OCI-LY7 (cell line): ENCODE measurements at regions not wholly inside any gene's neighbourhood (a gene's known extent, or its start where the extent isn't known, plus 50 kb on each side); places are given as distances from the start of the nearest gene placed in this dataset.

Experiments
- BruUV-seq: library from RNA; stranded (reverse); fragments of 400-500 nt; replicated peaks from 2 replicates; lab custom pipeline; 2021; lab: Mats Ljungman, UMichigan
- CTCF ChIA-PET: fragments of 300-600 bp; sonication (Branson Sonifier 250); formaldehyde crosslinking; loops from one replicate; lab custom pipeline; 2022; ENCODE audit warnings: antibody characterized with exemption; ENCODE audit not compliant: unreplicated experiment; lab: Charles Lee
- POLR2A ChIA-PET: fragments of 300-600 bp; sonication (Branson Sonifier 250); formaldehyde crosslinking; loops from one replicate; lab custom pipeline; 2022; ENCODE audit warnings: antibody characterized with exemption; lab: Charles Lee
- DNase-seq: peaks from one replicate; pipeline ENCODE4 v3.0.0-alpha.2; 2015; ENCODE audit warnings: low spot score
- H2AFZ ChIP-seq: fragments of 200-600 bp; sonication (generic), shearing (Covaris generic); 2 replicates; pipeline ENCODE4 v1.6.1; 2014; ENCODE audit warnings: mild to moderate bottlenecking, antibody characterized with exemption, low read length, moderate library complexity
- H3K27ac ChIP-seq: fragments of 200-600 bp; sonication (generic); 2 replicates; pipeline ENCODE4 v1.5.1; 2014; ENCODE audit warnings: mixed run types, low read depth, mild to moderate bottlenecking, moderate library complexity, low read length, inconsistent platforms; ENCODE audit not compliant: poor library complexity, severe bottlenecking
- H3K36me3 ChIP-seq: fragments of 200-600 bp; sonication (generic); 2 replicates; pipeline ENCODE4 v1.6.1; 2014; ENCODE audit warnings: mild to moderate bottlenecking, antibody characterized with exemption, low read length, moderate library complexity, mixed read lengths; ENCODE audit not compliant: insufficient read depth
- H3K4me1 ChIP-seq: fragments of 200-600 bp; sonication (generic); 2 replicates; pipeline ENCODE4 v1.5.1; 2014; ENCODE audit warnings: mild to moderate bottlenecking, low read length; ENCODE audit not compliant: insufficient read depth, poor library complexity, severe bottlenecking
- H3K4me2 ChIP-seq: fragments of 200-600 bp; sonication (generic); 2 replicates; pipeline ENCODE4 v1.6.1; 2014; ENCODE audit warnings: mild to moderate bottlenecking, low read length
- H3K4me3 ChIP-seq: fragments of 200-600 bp; sonication (generic); 2 replicates; pipeline ENCODE4 v1.5.1; 2014; ENCODE audit warnings: mild to moderate bottlenecking, low read depth, low read length; ENCODE audit not compliant: poor library complexity, severe bottlenecking
- H3K79me2 ChIP-seq: fragments of 200-600 bp; sonication (generic); 2 replicates; pipeline ENCODE4 v1.6.1; 2016; ENCODE audit warnings: low read depth, mild to moderate bottlenecking, low read length, moderate library complexity, mixed read lengths; ENCODE audit not compliant: insufficient read depth
- H3K9me2 ChIP-seq: fragments of 200-600 bp; sonication (generic); 2 replicates; pipeline ENCODE4 v1.6.1; 2016; ENCODE audit warnings: mild to moderate bottlenecking, low read length, mixed read lengths; ENCODE audit not compliant: insufficient read depth
- H3K9me3 ChIP-seq: fragments of 200-600 bp; sonication (generic); 2 replicates; pipeline ENCODE4 v1.6.1; 2014; ENCODE audit warnings: mild to moderate bottlenecking, mixed run types, low read length, mixed read lengths
- H4K20me1 ChIP-seq: fragments of 200-600 bp; sonication (generic); 2 replicates; pipeline ENCODE4 v1.6.1; 2014; ENCODE audit warnings: mild to moderate bottlenecking, antibody characterized with exemption, low read length, moderate library complexity, mixed read lengths; ENCODE audit not compliant: insufficient read depth
- EZH2phosphoT487 ChIP-seq: fragments of 200-600 bp; sonication (generic); IDR thresholded peaks from 2 replicates; pipeline ENCODE4 v1.6.1; 2018; ENCODE audit warnings: low read depth, borderline replicate concordance, mild to moderate bottlenecking, mixed run types, antibody characterized with exemption, low read length, moderate library complexity, mixed read lengths
- intact Hi-C: fragments of 100-400 bp; cut with micrococcal nuclease; formaldehyde crosslinking; loops from one replicate; pipeline ENCODE4 v1.10.0; 2022; ENCODE audit not compliant: unreplicated experiment
- TF ChIP-seq, protein P1 (sequence below): fragments of 200-600 bp; sonication (generic); conservative IDR thresholded peaks from 2 replicates; pipeline ENCODE4 v1.5.1; 2014; ENCODE audit warnings: mild to moderate bottlenecking, antibody characterized with exemption, low read length, moderate library complexity, mixed read lengths

GRCh38 chr9:32247168-32247567 lies 137.3 kb upstream of the ACO1 start:
- no peaks in the 10 kb centered on the region for H3K79me2 ChIP-seq
- CTCF ChIA-PET: no interaction called here
- H3K4me3 ChIP-seq: no peak overlapping the region
- POLR2A ChIA-PET: no interaction called here
- H3K27ac ChIP-seq: no peak overlapping the region
- no peaks in the 10 kb centered on the region for H3K9me3 ChIP-seq
- H3K36me3 ChIP-seq: no peaks in the 10 kb centered on the region
- intact Hi-C loops: no loop called here
- no TSS peak for BruUV-seq
- H3K9me2 ChIP-seq: no peaks in the 10 kb centered on the region
- no peaks in the 10 kb centered on the region for H3K4me1 ChIP-seq
- no peak overlapping the region for H2AFZ ChIP-seq
- DNase-seq: no peak
- no peaks in the 10 kb centered on the region for H4K20me1 ChIP-seq
- no peak overlapping the region for H3K4me2 ChIP-seq
- TF ChIP-seq EZH2phosphoT487: no peak
- TF ChIP-seq, protein P1, sequence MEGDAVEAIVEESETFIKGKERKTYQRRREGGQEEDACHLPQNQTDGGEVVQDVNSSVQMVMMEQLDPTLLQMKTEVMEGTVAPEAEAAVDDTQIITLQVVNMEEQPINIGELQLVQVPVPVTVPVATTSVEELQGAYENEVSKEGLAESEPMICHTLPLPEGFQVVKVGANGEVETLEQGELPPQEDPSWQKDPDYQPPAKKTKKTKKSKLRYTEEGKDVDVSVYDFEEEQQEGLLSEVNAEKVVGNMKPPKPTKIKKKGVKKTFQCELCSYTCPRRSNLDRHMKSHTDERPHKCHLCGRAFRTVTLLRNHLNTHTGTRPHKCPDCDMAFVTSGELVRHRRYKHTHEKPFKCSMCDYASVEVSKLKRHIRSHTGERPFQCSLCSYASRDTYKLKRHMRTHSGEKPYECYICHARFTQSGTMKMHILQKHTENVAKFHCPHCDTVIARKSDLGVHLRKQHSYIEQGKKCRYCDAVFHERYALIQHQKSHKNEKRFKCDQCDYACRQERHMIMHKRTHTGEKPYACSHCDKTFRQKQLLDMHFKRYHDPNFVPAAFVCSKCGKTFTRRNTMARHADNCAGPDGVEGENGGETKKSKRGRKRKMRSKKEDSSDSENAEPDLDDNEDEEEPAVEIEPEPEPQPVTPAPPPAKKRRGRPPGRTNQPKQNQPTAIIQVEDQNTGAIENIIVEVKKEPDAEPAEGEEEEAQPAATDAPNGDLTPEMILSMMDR: no peak

GRCh38 chr9:32248189-32248712 lies 136.2 kb upstream of the ACO1 start:
- Histone ChIP-seq H4K20me1 (no peaks in the 10 kb centered on the region), H3K4me1 (no peaks in the 10 kb centered on the region), H2AFZ (no peak overlapping the region), H3K27ac (no peak overlapping the region), H3K9me3 (no peaks in the 10 kb centered on the region), H3K79me2 (no peaks in the 10 kb centered on the region), H3K9me2 (no peaks in the 10 kb centered on the region), H3K4me3 (no peak overlapping the region), H3K36me3 (no peaks in the 10 kb centered on the region), H3K4me2 (no peak overlapping the region)
- intact Hi-C loops: no loop called here
- no TSS peak for BruUV-seq
- CTCF ChIA-PET: no interaction called here
- no peak for DNase-seq
- POLR2A ChIA-PET: no interaction called here
- TF ChIP-seq, protein P1: no peak
- TF ChIP-seq EZH2phosphoT487: no peak

- ChIA-PET POLR2A (no interaction called here), CTCF (no interaction called here)
- intact Hi-C loops: loop anchor here (10.0 kb wide), 1 partner anchor 1127 kb away; no protein-coding TSS in a partner anchor
- Histone ChIP-seq H3K9me2 (no peaks in the 10 kb centered on the region), H3K4me2 (no peak overlapping the region), H3K36me3 (no peaks in the 10 kb centered on the region), H3K79me2 (no peaks in the 10 kb centered on the region), H3K9me3 (no peaks in the 10 kb centered on the region), H2AFZ (no peak overlapping the region), H3K27ac (no peak overlapping the region), H3K4me1 (no peaks in the 10 kb centered on the region), H3K4me3 (no peak overlapping the region), H4K20me1 (no peaks in the 10 kb centered on the region)
- BruUV-seq: no TSS peak
- TF ChIP-seq, protein P1: peak; percentile 84
- TF ChIP-seq EZH2phosphoT487: no peak
- peak; percentile 42 for DNase-seq
Measured at GRCh38 chr9:32251539-32251938, 132.9 kb upstream of the ACO1 start.
